ENCODE measurements at regions not wholly inside any gene's neighbourhood (a gene's known extent, or its start where the extent isn't known, plus 50 kb on each side); places are given as distances from the start of the nearest gene placed in this dataset.

GRCh38 chr10:2791774-2792443, 275.4 kb upstream of the PFKP start:
- no peak for TF ChIP-seq EZH2phosphoT487 (IDR thresholded peaks at IDR 0.05; ENCODE audit: low read depth, severe bottlenecking, unreplicated experiment)
- TF ChIP-seq, protein P1, sequence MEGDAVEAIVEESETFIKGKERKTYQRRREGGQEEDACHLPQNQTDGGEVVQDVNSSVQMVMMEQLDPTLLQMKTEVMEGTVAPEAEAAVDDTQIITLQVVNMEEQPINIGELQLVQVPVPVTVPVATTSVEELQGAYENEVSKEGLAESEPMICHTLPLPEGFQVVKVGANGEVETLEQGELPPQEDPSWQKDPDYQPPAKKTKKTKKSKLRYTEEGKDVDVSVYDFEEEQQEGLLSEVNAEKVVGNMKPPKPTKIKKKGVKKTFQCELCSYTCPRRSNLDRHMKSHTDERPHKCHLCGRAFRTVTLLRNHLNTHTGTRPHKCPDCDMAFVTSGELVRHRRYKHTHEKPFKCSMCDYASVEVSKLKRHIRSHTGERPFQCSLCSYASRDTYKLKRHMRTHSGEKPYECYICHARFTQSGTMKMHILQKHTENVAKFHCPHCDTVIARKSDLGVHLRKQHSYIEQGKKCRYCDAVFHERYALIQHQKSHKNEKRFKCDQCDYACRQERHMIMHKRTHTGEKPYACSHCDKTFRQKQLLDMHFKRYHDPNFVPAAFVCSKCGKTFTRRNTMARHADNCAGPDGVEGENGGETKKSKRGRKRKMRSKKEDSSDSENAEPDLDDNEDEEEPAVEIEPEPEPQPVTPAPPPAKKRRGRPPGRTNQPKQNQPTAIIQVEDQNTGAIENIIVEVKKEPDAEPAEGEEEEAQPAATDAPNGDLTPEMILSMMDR (IDR thresholded peaks at IDR 0.05; ENCODE audit: poor library complexity) = no peak
